Rectal smooth muscle tissue (tissue), 1 donor: ENCODE measurements at regions not wholly inside any gene's neighbourhood (a gene's known extent, or its start where the extent isn't known, plus 50 kb on each side); places are given as distances from the start of the nearest gene placed in this dataset.

Experiments used
- H3K27ac ChIP-seq: one replicate; pipeline ENCODE4 v1.7.0; 2013; ENCODE audit warnings: low read depth, low read length, inconsistent platforms
- H3K27me3 ChIP-seq: one replicate; pipeline ENCODE4 v1.7.0; 2013; ENCODE audit warnings: low read length; ENCODE audit not compliant: control insufficient read depth, insufficient read depth
- H3K36me3 ChIP-seq: one replicate; pipeline ENCODE4 v1.7.0; 2013; ENCODE audit warnings: low read length; ENCODE audit not compliant: control insufficient read depth, insufficient read depth
- H3K4me1 ChIP-seq: one replicate; pipeline ENCODE4 v1.7.0; 2013; ENCODE audit warnings: low read length; ENCODE audit not compliant: control insufficient read depth, insufficient read depth
- H3K4me3 ChIP-seq: one replicate; pipeline ENCODE4 v1.7.0; 2013; ENCODE audit warnings: low read length
- H3K9ac ChIP-seq: one replicate; pipeline ENCODE4 v1.7.0; 2013; ENCODE audit warnings: low read length

DNA sequence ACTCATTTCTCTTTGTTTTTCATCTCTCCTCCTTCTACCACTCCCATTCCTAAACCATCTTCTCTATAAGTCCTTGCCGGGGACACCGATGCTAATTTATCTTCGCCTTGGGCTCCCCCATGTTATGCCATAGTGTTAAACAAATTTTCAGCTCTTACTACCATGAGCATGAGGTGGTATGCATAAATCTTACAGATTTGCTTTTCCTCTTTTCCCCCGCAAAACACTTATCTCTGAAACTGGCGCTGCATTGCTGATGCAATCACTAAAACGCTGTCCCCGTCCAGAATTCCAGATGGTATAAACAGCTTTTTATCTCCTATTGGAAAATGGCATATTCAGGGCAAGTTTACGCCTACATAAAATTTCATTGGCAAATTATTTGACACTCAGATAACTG is 673.6 kb upstream of the CDH8 start:
- Histone ChIP-seq H3K27me3 (no peaks in the 10 kb centered on the region), H3K9ac (no peak overlapping the region), H3K4me1 (no peaks in the 10 kb centered on the region), H3K36me3 (no peaks in the 10 kb centered on the region), H3K27ac (no peak overlapping the region), H3K4me3 (no peak overlapping the region)

DNA sequence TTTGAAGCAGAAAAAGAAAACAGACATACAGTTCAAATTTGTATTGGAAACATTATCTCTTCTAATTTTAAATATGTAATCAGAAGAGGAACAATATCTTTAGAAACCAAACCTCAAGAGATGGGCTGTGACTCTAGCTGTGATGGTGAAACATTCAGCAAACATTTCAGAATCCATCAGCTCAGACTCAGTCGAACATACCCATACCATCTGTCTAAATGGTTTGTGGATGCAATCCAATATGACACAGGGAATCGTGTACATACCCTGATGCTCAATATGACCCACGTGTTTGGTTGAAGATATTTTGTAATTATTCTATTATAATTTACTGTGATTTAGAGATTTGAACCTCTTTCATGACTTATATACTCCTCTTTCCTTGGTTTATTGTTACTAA is 665.2 kb upstream of the CDH8 start:
- no peak overlapping the region for H3K9ac ChIP-seq
- no peaks in the 10 kb centered on the region for H3K4me1 ChIP-seq
- H3K36me3 ChIP-seq: no peaks in the 10 kb centered on the region
- H3K4me3 ChIP-seq: no peak overlapping the region
- H3K27me3 ChIP-seq: no peaks in the 10 kb centered on the region
- H3K27ac ChIP-seq: no peak overlapping the region

DNA sequence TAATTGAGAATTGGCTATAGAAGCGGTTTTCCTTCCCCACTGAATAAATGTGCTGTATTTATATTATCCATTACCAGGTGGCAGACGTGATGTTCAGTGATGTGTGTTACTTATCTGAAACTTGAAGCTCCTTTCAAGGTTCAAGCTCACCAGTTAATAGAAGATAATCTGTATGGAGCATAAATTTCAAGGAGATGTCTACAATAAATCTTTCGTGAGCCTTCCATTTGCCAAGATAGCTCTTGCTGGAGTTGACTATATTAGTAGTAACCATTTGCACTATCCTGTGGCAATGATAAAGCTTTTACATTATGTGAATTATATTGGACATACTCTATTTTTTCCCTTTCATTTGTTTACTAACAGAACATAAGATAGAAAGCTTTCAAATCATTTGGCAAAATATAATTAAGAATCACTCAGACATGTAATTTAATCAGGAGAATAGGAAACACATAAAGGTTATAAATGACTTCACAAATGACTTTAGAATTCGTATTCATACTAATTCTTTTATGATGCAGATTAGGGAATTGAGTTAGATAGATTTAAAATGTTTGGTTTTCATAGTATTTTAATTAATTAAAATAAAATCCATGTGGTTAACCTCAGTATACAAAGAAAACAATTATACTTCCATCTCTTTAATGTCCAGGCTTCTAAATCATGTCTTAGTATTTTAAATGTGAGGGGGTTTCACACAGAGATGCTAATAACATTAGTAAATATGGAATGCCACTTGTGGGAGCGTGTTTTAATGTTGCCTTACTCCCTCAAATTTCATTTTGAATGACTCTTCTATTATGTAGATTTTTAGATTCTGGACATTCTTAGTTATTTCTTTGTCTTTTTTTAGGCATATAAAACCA is 664.4 kb upstream of the CDH8 start:
- Histone ChIP-seq H3K4me3 (no peak overlapping the region), H3K4me1 (no peaks in the 10 kb centered on the region), H3K27ac (no peak overlapping the region), H3K36me3 (no peaks in the 10 kb centered on the region), H3K9ac (no peak overlapping the region), H3K27me3 (no peaks in the 10 kb centered on the region)

DNA sequence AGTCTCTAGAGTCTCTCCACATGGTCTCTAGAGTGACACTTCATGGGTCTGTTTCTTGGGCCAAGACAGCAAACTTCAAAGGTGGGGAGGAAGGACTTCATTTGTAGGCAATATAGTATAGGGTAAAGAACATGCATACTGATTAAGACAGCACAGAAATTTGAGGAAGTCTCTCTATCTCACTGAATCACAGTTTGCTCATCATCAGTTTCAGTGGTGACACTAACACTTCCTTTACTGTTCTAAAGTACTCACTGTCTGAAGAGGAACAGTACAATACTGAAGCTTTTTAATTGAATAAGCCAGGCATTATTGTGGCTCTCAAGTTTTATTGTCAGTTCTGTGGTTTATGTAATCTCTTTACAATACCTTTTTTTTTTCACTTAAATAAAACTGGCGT is 656.4 kb upstream of the CDH8 start:
- Histone ChIP-seq H3K36me3 (no peaks in the 10 kb centered on the region), H3K27me3 (no peaks in the 10 kb centered on the region), H3K27ac (no peak overlapping the region), H3K4me1 (no peaks in the 10 kb centered on the region), H3K9ac (no peak overlapping the region), H3K4me3 (no peak overlapping the region)

DNA sequence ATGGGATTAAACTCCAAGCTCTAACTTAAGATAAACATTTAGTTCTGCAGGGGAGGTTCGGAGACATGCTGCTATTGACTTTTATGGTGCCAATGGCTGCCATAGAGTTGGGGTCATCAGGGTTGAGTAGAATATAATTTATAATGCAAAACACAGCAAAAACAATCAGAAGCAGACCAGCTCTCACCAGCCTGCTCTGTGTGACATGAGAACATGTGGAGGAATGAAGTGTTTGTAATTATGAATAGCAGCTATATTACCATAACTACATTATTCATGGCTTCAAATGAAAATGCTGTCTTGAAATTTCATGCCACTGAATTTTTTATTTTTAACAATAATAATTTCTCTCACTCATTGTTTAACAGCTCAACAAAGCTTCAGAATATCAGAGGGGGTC is 645.6 kb upstream of the CDH8 start:
- no peaks in the 10 kb centered on the region for H3K36me3 ChIP-seq
- H3K27ac ChIP-seq: no peak overlapping the region
- H3K4me3 ChIP-seq: no peak overlapping the region
- H3K4me1 ChIP-seq: no peaks in the 10 kb centered on the region
- no peaks in the 10 kb centered on the region for H3K27me3 ChIP-seq
- no peak overlapping the region for H3K9ac ChIP-seq

DNA sequence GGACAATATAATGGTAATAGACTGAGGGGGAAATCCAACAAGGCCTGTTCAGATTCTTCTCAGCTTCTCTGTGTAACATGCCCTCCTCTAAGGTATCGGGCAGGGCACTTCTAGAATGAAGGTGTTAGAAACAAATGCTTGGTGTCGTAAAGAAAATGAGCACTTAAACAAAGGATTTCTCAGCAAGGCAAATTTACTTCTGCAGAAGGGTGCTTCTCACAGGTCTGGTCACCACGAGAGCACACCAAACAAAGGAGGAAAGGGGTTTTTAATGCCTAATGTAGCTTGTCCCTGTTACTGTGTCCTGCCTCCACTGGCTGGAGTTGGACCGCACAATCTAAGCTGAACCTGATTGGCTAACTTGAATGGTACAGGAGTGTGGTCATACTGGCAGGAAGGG is 642.6 kb upstream of the CDH8 start:
- H3K27ac ChIP-seq: no peak overlapping the region
- no peaks in the 10 kb centered on the region for H3K4me1 ChIP-seq
- H3K4me3 ChIP-seq: no peak overlapping the region
- H3K9ac ChIP-seq: no peak overlapping the region
- no peaks in the 10 kb centered on the region for H3K36me3 ChIP-seq
- no peaks in the 10 kb centered on the region for H3K27me3 ChIP-seq

DNA sequence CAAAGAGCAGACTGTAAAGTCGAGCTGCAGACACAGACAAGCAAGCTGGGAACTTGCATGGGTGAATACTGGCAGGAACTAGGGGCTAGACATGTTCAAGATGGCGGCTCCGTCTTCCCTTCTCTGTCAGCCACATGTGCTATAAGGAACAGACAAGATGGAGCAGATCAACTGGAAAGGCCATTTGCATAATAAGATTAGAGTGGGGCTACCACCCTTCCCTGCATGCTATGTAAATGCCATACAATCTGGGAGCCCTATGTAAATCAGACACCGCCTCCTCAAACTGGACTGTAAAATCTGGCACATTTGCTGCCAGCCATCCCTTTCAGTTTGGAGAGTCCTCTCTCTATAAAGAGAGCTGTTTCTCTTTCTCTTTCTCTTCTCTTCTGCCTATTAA is 640.1 kb upstream of the CDH8 start:
- Histone ChIP-seq H3K4me1 (no peaks in the 10 kb centered on the region), H3K27ac (no peak overlapping the region)

DNA sequence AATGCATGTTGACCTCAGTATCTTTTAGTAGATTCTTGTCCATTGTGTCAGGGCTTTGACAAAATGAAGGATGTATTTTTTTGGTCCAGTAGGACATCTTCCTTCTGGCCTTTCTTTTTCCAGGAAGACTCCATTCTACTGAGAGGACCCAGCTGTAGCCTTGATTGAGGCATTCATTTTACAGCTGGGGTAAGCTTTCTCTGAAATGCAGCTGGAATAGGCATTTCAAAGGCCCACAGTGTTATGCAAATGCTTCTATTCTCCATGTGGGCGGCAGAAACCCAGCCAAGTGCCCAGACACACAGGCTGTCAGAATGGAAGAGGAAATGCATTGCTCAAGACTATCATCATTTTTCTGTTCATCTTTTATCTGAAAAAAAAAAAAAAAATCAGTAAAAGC is 629.0 kb upstream of the CDH8 start:
- Histone ChIP-seq H3K9ac (no peak overlapping the region), H3K4me1 (no peaks in the 10 kb centered on the region), H3K27me3 (no peaks in the 10 kb centered on the region)

More for the DNA sequence above, 640.1 kb upstream of the CDH8 start:
- Histone ChIP-seq H3K9ac (no peak overlapping the region), H3K27me3 (no peaks in the 10 kb centered on the region), H3K4me3 (no peak overlapping the region), H3K36me3 (no peaks in the 10 kb centered on the region)

DNA sequence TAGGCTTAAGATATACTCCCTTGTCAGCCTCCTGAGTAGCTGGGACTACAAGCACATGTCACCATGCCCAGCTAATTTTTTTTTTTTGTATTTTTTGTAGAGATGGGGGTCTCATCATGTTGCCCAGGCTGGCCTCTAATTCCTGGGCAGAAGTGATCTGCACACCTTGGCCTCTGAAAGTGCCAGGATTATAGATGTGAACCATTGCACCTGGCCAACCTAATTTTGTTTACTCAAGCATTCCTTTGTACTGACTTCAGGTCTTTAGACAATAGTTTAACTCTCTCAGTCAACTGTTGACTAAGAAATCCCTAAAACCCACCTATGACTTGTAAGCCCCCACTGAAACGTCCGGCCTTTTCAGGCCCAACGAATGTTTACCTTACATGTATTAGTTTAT is 628.3 kb upstream of the CDH8 start:
- no peak overlapping the region for H3K9ac ChIP-seq
- no peak overlapping the region for H3K27ac ChIP-seq
- no peaks in the 10 kb centered on the region for H3K27me3 ChIP-seq
- H3K4me1 ChIP-seq: no peaks in the 10 kb centered on the region
- H3K4me3 ChIP-seq: no peak overlapping the region
- no peaks in the 10 kb centered on the region for H3K36me3 ChIP-seq

More for the DNA sequence above, 629.0 kb upstream of the CDH8 start:
- Histone ChIP-seq H3K27ac (no peak overlapping the region), H3K36me3 (no peaks in the 10 kb centered on the region), H3K4me3 (no peak overlapping the region)

DNA sequence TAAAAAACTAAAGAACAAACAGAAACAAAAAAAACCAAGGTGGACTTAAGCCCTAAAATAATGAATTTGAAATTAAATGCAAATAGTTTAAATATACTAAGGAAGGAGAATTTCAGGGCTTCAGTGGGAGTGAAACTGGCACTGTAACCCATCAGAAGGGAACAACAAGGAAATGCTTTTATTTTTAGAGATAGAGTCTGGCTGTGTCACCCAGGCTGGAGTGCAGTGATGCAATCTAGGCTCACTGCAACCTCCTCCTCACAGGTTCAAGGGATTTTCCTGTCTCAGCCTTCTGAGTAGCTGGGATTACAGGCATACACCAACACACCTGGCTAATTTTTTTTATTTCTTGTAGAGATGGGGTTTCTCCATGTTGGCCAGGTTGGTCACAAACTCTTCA is 625.2 kb upstream of the CDH8 start:
- H3K4me1 ChIP-seq: no peaks in the 10 kb centered on the region
- no peak overlapping the region for H3K4me3 ChIP-seq
- no peak overlapping the region for H3K9ac ChIP-seq
- H3K27me3 ChIP-seq: no peaks in the 10 kb centered on the region
- no peak overlapping the region for H3K27ac ChIP-seq
- no peaks in the 10 kb centered on the region for H3K36me3 ChIP-seq

DNA sequence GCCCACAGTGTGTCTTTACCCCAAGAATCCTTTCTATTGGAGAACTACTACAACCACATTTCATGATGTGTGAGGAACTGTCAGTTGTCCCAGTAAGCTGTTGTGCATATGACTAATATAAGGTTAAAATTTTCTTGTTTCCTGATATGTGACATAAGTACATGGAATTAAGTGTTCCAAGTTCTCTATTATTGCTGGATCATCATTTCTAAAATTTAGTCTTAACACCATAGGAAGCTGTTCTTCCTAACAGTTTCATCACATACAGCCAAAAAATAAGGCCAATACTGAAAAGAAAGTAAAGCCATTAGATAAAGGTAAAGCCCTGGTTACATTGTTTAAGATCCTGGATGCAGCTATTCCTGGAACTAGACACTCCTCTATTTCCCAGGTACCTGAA is 620.9 kb upstream of the CDH8 start:
- no peak overlapping the region for H3K27ac ChIP-seq
- H3K9ac ChIP-seq: no peak overlapping the region

DNA sequence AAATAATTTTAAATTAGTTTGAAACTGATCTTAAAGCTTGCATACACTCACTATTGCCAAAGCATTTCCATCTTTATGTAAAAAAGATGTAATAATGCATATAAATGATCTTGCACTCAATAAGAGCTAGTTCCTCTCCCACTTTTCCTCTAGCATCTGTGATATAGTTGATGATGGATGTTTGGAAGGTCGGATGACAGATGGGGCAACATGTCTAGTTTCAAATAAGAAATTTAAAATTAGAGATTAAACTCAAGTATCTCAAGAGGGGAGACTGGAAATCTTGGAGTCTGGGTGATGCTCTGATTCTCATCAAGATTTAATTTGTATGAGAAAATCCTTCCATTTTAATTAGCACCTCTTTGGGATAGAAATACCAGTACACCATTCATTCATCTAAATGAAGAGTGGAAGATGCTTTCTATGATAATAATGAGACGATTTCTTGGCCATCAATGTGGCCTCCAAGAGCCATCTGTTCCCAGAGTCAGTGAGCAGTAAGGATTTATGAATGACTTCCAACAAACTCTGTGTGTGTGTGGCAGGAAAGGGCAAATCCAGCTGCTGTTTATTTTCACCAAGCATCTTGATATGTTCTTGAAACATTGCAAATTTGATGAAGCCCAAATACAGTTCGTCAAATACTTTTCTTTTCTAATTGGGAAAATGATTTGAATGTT is 616.3 kb upstream of the CDH8 start:
- no peaks in the 10 kb centered on the region for H3K36me3 ChIP-seq
- no peaks in the 10 kb centered on the region for H3K27me3 ChIP-seq
- H3K4me3 ChIP-seq: no peak overlapping the region
- no peak overlapping the region for H3K27ac ChIP-seq
- no peak overlapping the region for H3K9ac ChIP-seq
- no peaks in the 10 kb centered on the region for H3K4me1 ChIP-seq

More for the DNA sequence above, 620.9 kb upstream of the CDH8 start:
- no peaks in the 10 kb centered on the region for H3K36me3 ChIP-seq
- H3K4me1 ChIP-seq: no peaks in the 10 kb centered on the region
- no peak overlapping the region for H3K4me3 ChIP-seq
- no peaks in the 10 kb centered on the region for H3K27me3 ChIP-seq

DNA sequence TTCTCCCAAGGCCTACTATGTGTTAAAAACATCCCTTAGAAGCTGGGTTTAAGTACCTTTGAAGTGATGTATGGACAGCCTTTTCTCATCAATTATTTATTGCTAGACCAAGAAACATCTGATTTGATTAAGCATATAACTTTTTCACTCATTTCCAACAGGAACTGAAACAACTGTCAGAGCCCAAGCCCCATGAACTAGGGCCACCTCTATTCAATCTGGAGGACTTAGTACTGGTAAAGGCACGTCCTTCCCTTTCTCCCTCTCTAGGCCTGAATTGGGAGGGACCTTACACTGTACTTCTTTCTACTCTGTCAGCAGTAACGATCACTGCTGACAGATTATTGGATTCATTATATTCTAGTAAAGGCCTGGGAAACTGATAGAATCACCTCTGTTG is 612.0 kb upstream of the CDH8 start:
- no peak overlapping the region for H3K4me3 ChIP-seq
- no peaks in the 10 kb centered on the region for H3K4me1 ChIP-seq
- H3K27ac ChIP-seq: no peak overlapping the region
- H3K9ac ChIP-seq: no peak overlapping the region
- no peaks in the 10 kb centered on the region for H3K36me3 ChIP-seq
- H3K27me3 ChIP-seq: no peaks in the 10 kb centered on the region
